ENCODE measurements at regions not wholly inside any gene's neighbourhood (a gene's known extent, or its start where the extent isn't known, plus 50 kb on each side); places are given as distances from the start of the nearest gene placed in this dataset.

GRCh38 chr10:123287594-123288247 lies 133.5 kb downstream of the BUB3 start:
- DNase-seq (ENCODE audit: extremely low spot score): no peak
- ChIA-PET POLR2A (no interaction called here), CTCF (no interaction called here)
- TF ChIP-seq L3MBTL2 (conservative IDR thresholded peaks at IDR 0.05): no peak
- no peak for TF ChIP-seq CTBP1 (IDR thresholded peaks at IDR 0.05; ENCODE audit: borderline replicate concordance)
- no peak for TF ChIP-seq FOXM1 (IDR thresholded peaks at IDR 0.05; ENCODE audit: borderline replicate concordance)
- TF ChIP-seq SUZ12 (IDR thresholded peaks at IDR 0.05): no peak
- no peak for TF ChIP-seq FOXA1 (IDR thresholded peaks at IDR 0.05)
- TF ChIP-seq SP1 (IDR thresholded peaks at IDR 0.05): no peak
- TF ChIP-seq HDGF (IDR thresholded peaks at IDR 0.05; ENCODE audit: borderline replicate concordance): no peak
- no peak for TF ChIP-seq PKNOX1 (IDR thresholded peaks at IDR 0.05)
- no peak for TF ChIP-seq BHLHE40 (IDR thresholded peaks at IDR 0.05; ENCODE audit: borderline replicate concordance)
- no peak for TF ChIP-seq LEF1 (IDR thresholded peaks at IDR 0.05; ENCODE audit: borderline replicate concordance)
- TF ChIP-seq ARNT (IDR thresholded peaks at IDR 0.05): no peak
- no peak for TF ChIP-seq ELF4 (IDR thresholded peaks at IDR 0.05)
- no peak for TF ChIP-seq TARDBP (IDR thresholded peaks at IDR 0.05)
- no peak for TF ChIP-seq ZNF384 (IDR thresholded peaks at IDR 0.05)
- TF ChIP-seq FOXK2 (IDR thresholded peaks at IDR 0.05): no peak
- no peak for TF ChIP-seq NFRKB (IDR thresholded peaks at IDR 0.05)

- POLR2A ChIA-PET: no interaction called here
- no peak for DNase-seq (ENCODE audit: extremely low spot score)
- TF ChIP-seq ZNF384 (IDR thresholded peaks at IDR 0.05) (no peak), SUZ12 (IDR thresholded peaks at IDR 0.05) (no peak), HDGF (IDR thresholded peaks at IDR 0.05; ENCODE audit: borderline replicate concordance) (no peak), ELF4 (IDR thresholded peaks at IDR 0.05) (no peak), NFRKB (IDR thresholded peaks at IDR 0.05) (no peak), FOXA1 (IDR thresholded peaks at IDR 0.05) (no peak), LEF1 (IDR thresholded peaks at IDR 0.05; ENCODE audit: borderline replicate concordance) (no peak), PKNOX1 (IDR thresholded peaks at IDR 0.05) (no peak), BHLHE40 (IDR thresholded peaks at IDR 0.05; ENCODE audit: borderline replicate concordance) (no peak), ARNT (IDR thresholded peaks at IDR 0.05) (no peak), FOXK2 (IDR thresholded peaks at IDR 0.05) (no peak), FOXM1 (IDR thresholded peaks at IDR 0.05; ENCODE audit: borderline replicate concordance) (no peak), TARDBP (IDR thresholded peaks at IDR 0.05) (no peak), CTBP1 (IDR thresholded peaks at IDR 0.05; ENCODE audit: borderline replicate concordance) (no peak), L3MBTL2 (conservative IDR thresholded peaks at IDR 0.05) (no peak), SP1 (IDR thresholded peaks at IDR 0.05) (no peak)
- CTCF ChIA-PET: no interaction called here
Observed at GRCh38 chr10:123289432-123289831, 135.2 kb downstream of the BUB3 start.

GRCh38 chr10:123294109-123294508 lies 139.9 kb downstream of the BUB3 start:
- TF ChIP-seq ARNT (IDR thresholded peaks at IDR 0.05) (no peak), L3MBTL2 (conservative IDR thresholded peaks at IDR 0.05) (no peak), SP1 (IDR thresholded peaks at IDR 0.05) (no peak), NFRKB (IDR thresholded peaks at IDR 0.05) (no peak), FOXM1 (IDR thresholded peaks at IDR 0.05; ENCODE audit: borderline replicate concordance) (no peak), ELF4 (IDR thresholded peaks at IDR 0.05) (no peak), PKNOX1 (IDR thresholded peaks at IDR 0.05) (no peak), HDGF (IDR thresholded peaks at IDR 0.05; ENCODE audit: borderline replicate concordance) (no peak), BHLHE40 (IDR thresholded peaks at IDR 0.05; ENCODE audit: borderline replicate concordance) (no peak), CTBP1 (IDR thresholded peaks at IDR 0.05; ENCODE audit: borderline replicate concordance) (no peak), FOXA1 (IDR thresholded peaks at IDR 0.05) (no peak), FOXK2 (IDR thresholded peaks at IDR 0.05) (no peak), TARDBP (IDR thresholded peaks at IDR 0.05) (no peak), ZNF384 (IDR thresholded peaks at IDR 0.05) (no peak), LEF1 (IDR thresholded peaks at IDR 0.05; ENCODE audit: borderline replicate concordance) (no peak), SUZ12 (IDR thresholded peaks at IDR 0.05) (no peak)
- CTCF ChIA-PET: no interaction called here
- POLR2A ChIA-PET: no interaction called here
- no peak for DNase-seq (ENCODE audit: extremely low spot score)

GRCh38 chr10:123294886-123295285 lies 140.7 kb downstream of the BUB3 start:
- no peak for TF ChIP-seq FOXM1 (IDR thresholded peaks at IDR 0.05; ENCODE audit: borderline replicate concordance)
- no peak for TF ChIP-seq ZNF384 (IDR thresholded peaks at IDR 0.05)
- CTCF ChIA-PET: no interaction called here
- DNase-seq (ENCODE audit: extremely low spot score): no peak
- POLR2A ChIA-PET: no interaction called here

GRCh38 chr10:123295644-123296043 lies 141.4 kb downstream of the BUB3 start:
- POLR2A ChIA-PET: no interaction called here
- CTCF ChIA-PET: no interaction called here
- TF ChIP-seq ZNF384 (IDR thresholded peaks at IDR 0.05): no peak
- no peak for TF ChIP-seq FOXK2 (IDR thresholded peaks at IDR 0.05)
- no peak for TF ChIP-seq ELF4 (IDR thresholded peaks at IDR 0.05)
- no peak for TF ChIP-seq SUZ12 (IDR thresholded peaks at IDR 0.05)
- no peak for TF ChIP-seq SP1 (IDR thresholded peaks at IDR 0.05)
- TF ChIP-seq PKNOX1 (IDR thresholded peaks at IDR 0.05): no peak
- TF ChIP-seq L3MBTL2 (conservative IDR thresholded peaks at IDR 0.05): no peak
- TF ChIP-seq CTBP1 (IDR thresholded peaks at IDR 0.05; ENCODE audit: borderline replicate concordance): no peak
- no peak for TF ChIP-seq HDGF (IDR thresholded peaks at IDR 0.05; ENCODE audit: borderline replicate concordance)
- no peak for TF ChIP-seq ARNT (IDR thresholded peaks at IDR 0.05)
- no peak for TF ChIP-seq FOXM1 (IDR thresholded peaks at IDR 0.05; ENCODE audit: borderline replicate concordance)
- no peak for TF ChIP-seq NFRKB (IDR thresholded peaks at IDR 0.05)
- TF ChIP-seq TARDBP (IDR thresholded peaks at IDR 0.05): no peak
- no peak for TF ChIP-seq FOXA1 (IDR thresholded peaks at IDR 0.05)
- TF ChIP-seq LEF1 (IDR thresholded peaks at IDR 0.05; ENCODE audit: borderline replicate concordance): no peak
- TF ChIP-seq BHLHE40 (IDR thresholded peaks at IDR 0.05; ENCODE audit: borderline replicate concordance): no peak
- no peak for DNase-seq (ENCODE audit: extremely low spot score)

All from HEK293T (cell line).